ENCODE measurements at regions not wholly inside any gene's neighbourhood (a gene's known extent, or its start where the extent isn't known, plus 50 kb on each side); places are given as distances from the start of the nearest gene placed in this dataset.
"Not testable (repeated sequence)": the region's sequence is repeated elsewhere in the genome, so short reads cannot be mapped to it uniquely, and the experiment has no call there.

DNA sequence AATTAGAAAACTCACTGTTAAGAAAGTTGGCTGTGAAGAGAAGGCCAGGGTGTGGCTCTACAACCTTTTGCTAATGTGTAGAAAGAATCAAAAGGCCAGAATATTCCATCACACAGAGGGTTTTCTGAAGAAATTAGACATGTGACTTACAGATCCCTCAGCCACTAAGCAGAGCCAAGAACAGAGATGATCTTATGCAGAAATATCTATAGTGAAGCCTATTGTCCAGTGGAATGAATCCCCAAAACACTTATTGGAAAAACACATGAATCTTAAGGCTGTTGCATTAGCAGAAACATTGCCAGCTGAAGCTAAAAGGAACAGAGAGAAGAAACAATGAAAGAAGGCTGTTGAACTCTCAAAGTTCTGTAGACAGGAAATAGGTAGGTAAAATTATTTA, 979.2 kb downstream of the MRPL39 start:
- DNase-seq (ENCODE audit: low read depth in 4 of 4, low spot score in 1 of 4): no peak

DNA sequence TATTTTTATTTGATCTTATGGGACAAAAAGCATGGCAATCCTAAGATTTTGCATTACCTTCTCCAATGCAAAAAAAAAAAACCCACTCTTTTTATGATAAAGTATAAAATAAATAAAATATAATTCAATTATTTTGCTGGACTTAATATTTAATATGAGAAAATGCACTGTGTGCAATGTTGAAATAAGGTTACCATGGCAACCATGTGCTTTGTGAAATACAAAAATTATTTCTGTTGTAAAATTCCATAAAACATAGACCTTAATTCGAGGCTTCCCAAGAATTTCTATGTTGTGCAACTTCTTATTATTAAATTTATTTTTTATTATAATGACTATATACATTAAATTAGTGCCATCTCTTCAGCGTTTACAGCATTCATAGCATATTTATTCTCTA, 989.5 kb downstream of the MRPL39 start:
- no peak for DNase-seq (ENCODE audit: low read depth in 4 of 4, low spot score in 1 of 4)

- DNase-seq (ENCODE audit: low read depth in 4 of 4, low spot score in 1 of 4): no peak
Measured at GRCh38 chr21:24594082-24594481, 1013.2 kb downstream of the MRPL39 start.

GRCh38 chr21:24590261-24590660, 1017.0 kb downstream of the MRPL39 start:
- no peak for DNase-seq (ENCODE audit: low read depth in 4 of 4, low spot score in 1 of 4)

- DNase-seq (ENCODE audit: low read depth in 4 of 4, low spot score in 1 of 4): no peak
Measured at GRCh38 chr21:24583473-24583872, 1023.8 kb downstream of the MRPL39 start.

DNA sequence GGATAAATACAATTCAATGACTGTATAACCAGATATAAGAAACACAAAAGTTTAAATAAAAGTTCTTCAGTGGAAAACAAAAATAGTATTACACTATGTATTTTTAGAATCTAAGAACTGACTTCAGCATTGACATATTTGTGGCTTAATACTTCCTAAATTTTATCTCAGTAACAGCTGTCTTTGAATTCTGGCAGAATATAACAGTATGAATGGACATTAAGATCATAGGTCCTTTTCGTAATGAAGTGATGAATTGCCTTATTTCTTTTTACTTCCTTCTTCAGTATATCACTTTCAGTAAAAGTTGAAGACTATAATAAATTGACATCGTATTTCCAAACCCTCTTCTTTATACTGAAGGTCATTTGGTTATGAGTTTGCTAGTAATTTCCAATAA, 1030.0 kb downstream of the MRPL39 start:
- DNase-seq (ENCODE audit: low read depth in 4 of 4, low spot score in 1 of 4): no peak

GRCh38 chr21:24561291-24561690, 1046.0 kb downstream of the MRPL39 start:
- DNase-seq (ENCODE audit: low read depth in 4 of 4, low spot score in 1 of 4): no peak

GRCh38 chr21:24552491-24552890, 1054.8 kb downstream of the MRPL39 start:
- DNase-seq (ENCODE audit: low read depth in 4 of 4, low spot score in 1 of 4): no peak

GRCh38 chr21:24545807-24546361, 1061.4 kb downstream of the MRPL39 start:
- no peak for DNase-seq (ENCODE audit: low read depth in 4 of 4, low spot score in 1 of 4)

DNA sequence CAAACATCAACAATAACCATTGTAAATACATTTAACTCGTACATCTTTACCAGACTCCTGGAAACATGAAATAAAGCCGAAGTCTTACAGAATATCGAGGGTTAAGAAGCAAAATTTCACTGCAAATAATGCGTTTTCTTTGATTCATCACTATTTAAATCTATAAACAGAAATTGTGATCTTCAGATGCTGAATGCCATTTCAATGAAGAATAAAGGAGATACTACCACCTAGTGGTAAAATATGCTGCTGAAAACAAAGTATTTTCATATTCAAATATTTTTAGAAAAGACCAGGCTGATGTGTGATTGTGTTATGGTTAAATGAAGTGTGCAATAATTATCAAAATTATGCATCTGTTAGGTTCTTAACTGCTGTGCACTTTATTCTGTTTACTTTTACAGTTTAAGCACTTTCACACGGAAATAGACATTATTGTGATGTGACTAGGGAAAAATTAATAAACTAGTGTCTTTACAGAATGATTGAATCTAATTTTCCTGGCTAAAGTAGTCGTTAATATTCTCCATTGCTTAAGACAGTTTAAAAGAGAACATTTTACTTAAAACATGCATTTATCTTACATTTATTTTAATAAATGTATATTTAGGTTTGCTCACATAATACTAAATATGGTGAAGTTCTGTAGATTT, 1093.1 kb downstream of the MRPL39 start:
- DNase-seq (ENCODE audit: low read depth in 4 of 4, low spot score in 1 of 4): no peak

- no peak for DNase-seq (ENCODE audit: low read depth in 4 of 4, low spot score in 1 of 4)
Measured at GRCh38 chr21:24509131-24509530, 1098.2 kb downstream of the MRPL39 start.

GRCh38 chr21:24486973-24487372, 1120.3 kb downstream of the MRPL39 start:
- DNase-seq (ENCODE audit: low read depth in 4 of 4, low spot score in 1 of 4): no peak

GRCh38 chr21:24483361-24483760, 1123.9 kb downstream of the MRPL39 start:
- DNase-seq (ENCODE audit: low read depth in 4 of 4, low spot score in 1 of 4): not testable (repeated sequence)

DNA sequence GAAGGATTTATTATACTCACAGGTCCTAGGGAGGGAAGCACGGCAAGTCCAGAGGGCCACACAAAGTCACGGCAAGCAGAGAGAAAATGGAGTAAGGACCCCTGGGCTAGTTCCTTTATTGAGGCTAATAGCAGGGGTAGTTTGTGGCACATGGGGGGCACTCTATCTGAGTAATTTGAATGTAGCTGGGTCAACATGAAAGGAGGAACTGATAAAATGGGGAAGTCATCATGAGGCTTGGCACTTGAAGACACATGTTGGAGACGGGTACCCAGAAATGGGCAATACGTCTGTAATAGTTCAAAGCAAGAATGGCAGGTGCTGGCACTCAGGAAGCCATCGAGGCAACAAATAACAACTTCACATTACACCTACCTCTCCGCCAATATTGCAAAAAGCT, 1136.4 kb downstream of the MRPL39 start:
- DNase-seq (ENCODE audit: low read depth in 4 of 4, low spot score in 1 of 4): no peak

DNA sequence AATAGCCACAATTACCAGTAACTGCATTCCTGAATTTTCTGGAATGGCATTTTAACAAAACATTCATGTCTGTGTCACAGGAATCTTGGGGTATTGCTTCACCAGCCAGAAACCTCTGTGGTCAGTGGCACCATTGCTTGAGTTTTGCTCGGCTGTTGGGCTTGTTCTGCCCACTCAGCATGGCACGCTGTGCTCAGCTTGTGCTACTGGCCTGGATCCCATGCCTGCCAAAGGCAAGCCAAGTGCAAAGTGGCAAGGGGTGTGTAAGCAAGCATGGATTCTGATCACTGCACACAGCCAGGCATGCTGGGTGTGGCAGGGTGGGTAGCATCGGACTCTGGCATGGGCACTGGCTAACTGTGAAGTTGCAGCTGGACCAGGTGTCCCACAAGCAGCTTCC, 1150.9 kb downstream of the MRPL39 start:
- DNase-seq (ENCODE audit: low read depth in 4 of 4, low spot score in 1 of 4): no peak

DNA sequence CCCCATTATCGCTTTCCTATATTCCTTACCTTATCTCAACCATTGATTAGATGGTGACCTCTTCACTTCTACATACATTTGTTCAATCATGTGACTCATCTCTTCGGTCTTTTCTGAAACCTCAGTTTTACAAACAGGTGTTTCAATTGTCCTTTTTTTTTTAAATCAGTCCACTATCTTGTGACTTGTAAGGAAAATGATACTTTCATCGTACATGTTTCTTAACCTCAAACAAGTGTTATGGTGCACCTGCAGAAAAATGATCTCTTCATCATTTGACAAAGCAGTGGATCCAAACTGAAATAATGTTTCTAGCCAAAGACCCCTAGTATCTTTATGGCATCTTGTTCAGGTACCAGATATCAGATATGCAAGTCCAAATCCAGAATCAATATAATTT, 1157.2 kb downstream of the MRPL39 start:
- DNase-seq (ENCODE audit: low read depth in 4 of 4, low spot score in 1 of 4): no peak

DNA sequence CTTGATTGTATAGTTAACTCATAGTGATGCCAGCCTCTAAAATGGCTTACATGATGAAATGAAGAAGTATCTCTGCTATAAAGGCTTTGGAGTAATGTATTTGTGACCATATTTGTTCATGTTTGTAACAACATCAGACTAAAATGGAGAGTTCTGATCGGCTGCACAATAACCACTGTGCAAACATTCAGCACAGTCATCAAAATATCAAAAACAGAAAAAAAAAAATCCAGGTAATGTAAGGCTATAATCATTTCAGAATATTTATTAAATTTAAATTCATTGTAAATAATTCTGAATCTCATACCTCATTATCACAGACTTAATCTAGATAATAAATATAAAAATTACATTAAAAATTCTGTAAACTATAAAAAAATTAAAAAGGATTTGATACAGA, 1161.8 kb downstream of the MRPL39 start:
- DNase-seq (ENCODE audit: low read depth in 4 of 4, low spot score in 1 of 4): no peak

GRCh38 chr21:24444736-24445135, 1162.5 kb downstream of the MRPL39 start:
- DNase-seq (ENCODE audit: low read depth in 4 of 4, low spot score in 1 of 4): no peak

DNA sequence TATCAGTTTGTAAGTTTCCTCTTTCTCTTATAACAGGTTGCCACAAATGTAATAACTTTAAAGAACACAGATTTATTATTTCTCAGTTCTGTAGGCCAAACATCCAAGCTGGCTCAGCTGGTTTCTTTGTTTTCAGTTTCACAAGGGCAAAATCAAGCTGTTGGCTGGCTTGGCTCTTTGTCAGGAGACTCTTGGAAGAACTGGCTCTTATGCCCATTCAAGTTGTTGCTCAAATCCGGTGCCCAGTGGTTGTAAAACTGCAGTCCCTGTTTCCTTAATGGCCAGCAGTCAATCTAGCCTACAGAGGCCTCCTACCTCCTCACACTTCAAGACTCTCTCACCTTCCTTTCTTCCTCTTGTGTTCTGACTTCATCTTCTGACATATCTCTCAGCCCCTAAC, 1171.0 kb downstream of the MRPL39 start:
- no peak for DNase-seq (ENCODE audit: low read depth in 4 of 4, low spot score in 1 of 4)

- DNase-seq (ENCODE audit: low read depth in 4 of 4, low spot score in 1 of 4): no peak
Measured at GRCh38 chr21:24428591-24429199, 1178.6 kb downstream of the MRPL39 start.

DNA sequence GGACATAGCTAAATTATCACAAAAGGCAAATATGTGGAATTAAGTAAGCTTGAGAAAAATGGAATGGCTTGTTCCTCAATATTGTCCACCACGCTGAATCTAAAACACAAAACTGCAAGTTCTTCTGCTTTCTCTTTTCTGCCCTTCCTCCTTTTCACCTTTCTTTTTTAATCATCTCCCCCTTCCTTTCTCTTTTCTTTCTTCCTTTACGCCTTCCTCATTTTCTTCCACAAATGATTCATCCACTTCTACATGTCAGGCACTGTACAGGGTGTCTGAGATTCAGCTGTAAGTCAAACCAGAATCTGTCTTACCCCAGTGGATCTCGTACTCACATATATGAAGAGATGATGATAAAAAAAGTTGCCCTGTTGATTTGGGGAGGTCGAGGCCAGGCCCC, 1182.5 kb downstream of the MRPL39 start:
- DNase-seq (ENCODE audit: low read depth in 4 of 4, low spot score in 1 of 4): no peak

- no peak for DNase-seq (ENCODE audit: low read depth in 4 of 4, low spot score in 1 of 4)
Measured at GRCh38 chr21:24423546-24423945, 1183.7 kb downstream of the MRPL39 start.

GRCh38 chr21:24420689-24421088, 1186.6 kb downstream of the MRPL39 start:
- no peak for DNase-seq (ENCODE audit: low read depth in 4 of 4, low spot score in 1 of 4)
